Amygdala (tissue), 56 donors: ENCODE measurements at regions not wholly inside any gene's neighbourhood (a gene's known extent, or its start where the extent isn't known, plus 50 kb on each side); places are given as distances from the start of the nearest gene placed in this dataset.
A peak's percentile ranks its signal among the peaks of the same experiment; 100 is the strongest.
"Not testable (repeated sequence)": the region's sequence is repeated elsewhere in the genome, so short reads cannot be mapped to it uniquely, and the experiment has no call there.

ENCODE experiments used
- DNase-seq, 56 donors: peaks; one replicate each; lab custom pipeline; 2025; lab: John Stamatoyannopoulos, UW

- no peak for DNase-seq
These were observed 102.2 kb downstream of the CDC42EP3 start for GRCh38 chr2:37569131-37569823.

- DNase-seq, result no peak
These were observed 101.3 kb downstream of the CDC42EP3 start for GRCh38 chr2:37569986-37570679.

GRCh38 chr2:37570773-37571586, 100.5 kb downstream of the CDC42EP3 start:
- DNase-seq, result no peak

GRCh38 chr2:37571587-37572136, 99.8 kb downstream of the CDC42EP3 start:
- no peak for DNase-seq

- no peak for DNase-seq
These were observed 97.7 kb downstream of the CDC42EP3 start for GRCh38 chr2:37573451-37574388.

- DNase-seq, result no peak
These were observed 95.7 kb downstream of the CDC42EP3 start for GRCh38 chr2:37575780-37576179.

- not testable (repeated sequence) for DNase-seq
These were observed 95.2 kb downstream of the CDC42EP3 start for GRCh38 chr2:37576194-37576593.

GRCh38 chr2:37576831-37577230, 94.6 kb downstream of the CDC42EP3 start:
- DNase-seq, result no peak

GRCh38 chr2:37579192-37579713, 92.2 kb downstream of the CDC42EP3 start:
- DNase-seq, result no peak

- not testable (repeated sequence) for DNase-seq
These were observed 91.5 kb downstream of the CDC42EP3 start for GRCh38 chr2:37579949-37580348.

GRCh38 chr2:37581433-37581832, 90.0 kb downstream of the CDC42EP3 start:
- DNase-seq, result no peak

- DNase-seq, result no peak
These were observed 88.8 kb downstream of the CDC42EP3 start for GRCh38 chr2:37582481-37583220.

- DNase-seq, result no peak
These were observed 88.0 kb downstream of the CDC42EP3 start for GRCh38 chr2:37583402-37583801.

- no peak for DNase-seq
These were observed 87.6 kb downstream of the CDC42EP3 start for GRCh38 chr2:37583867-37584266.

- DNase-seq, result no peak
These were observed 86.0 kb downstream of the CDC42EP3 start for GRCh38 chr2:37585295-37585908.

GRCh38 chr2:37585982-37586621, 85.3 kb downstream of the CDC42EP3 start:
- DNase-seq, result peak in 1 of 56 donors; percentile 1

GRCh38 chr2:37586663-37587317, 84.7 kb downstream of the CDC42EP3 start:
- DNase-seq, result no peak
